ENCODE measurements at regions not wholly inside any gene's neighbourhood (a gene's known extent, or its start where the extent isn't known, plus 50 kb on each side); places are given as distances from the start of the nearest gene placed in this dataset.

GRCh38 chr9:107896544-107896943, 407.0 kb upstream of the KLF4 start:
- no peaks in the 10 kb centered on the region for H3K36me3 ChIP-seq (ENCODE audit: control insufficient read depth in 2 of 2, insufficient read depth in 1 of 2, low read length in 2 of 2)
- no peak overlapping the region for H3K27ac ChIP-seq (ENCODE audit: extremely low read depth, low read depth, low read length)
- H3K4me1 ChIP-seq (ENCODE audit: control insufficient read depth, insufficient read depth, low read length), result no peaks in the 10 kb centered on the region
- TF ChIP-seq ZNF292 (tag by site-specific recombination; IDR thresholded peaks at IDR 0.05; ENCODE audit: borderline replicate concordance, low read depth), result no peak
- TF ChIP-seq ZNF792 (tag by site-specific recombination; IDR thresholded peaks at IDR 0.05), result no peak
- no peak for TF ChIP-seq ZNF621 (tag by site-specific recombination; IDR thresholded peaks at IDR 0.05)
- CTCF ChIA-PET, result no interaction called here
- no peaks in the 10 kb centered on the region for H3K9me3 ChIP-seq (ENCODE audit: control insufficient read depth, insufficient read depth, low read depth, low read length)
- H3K4me3 ChIP-seq (ENCODE audit: low read depth, low read length), result no peak overlapping the region
- POLR2A ChIA-PET, result interaction anchor here (0.5 kb wide), 1 partner anchor 407 kb away, joined by 7 read pairs; the partner anchor contains the start of gene KLF4

GRCh38 chr9:107895501-107896001, 406.0 kb upstream of the KLF4 start:
- no peak for TF ChIP-seq ZBTB49 (tag by site-specific recombination; IDR thresholded peaks at IDR 0.05; ENCODE audit: low read depth)
- no peak for TF ChIP-seq ZNF121 (tag by site-specific recombination; IDR thresholded peaks at IDR 0.05)
- no peak for TF ChIP-seq ZNF23 (tag by site-specific recombination; IDR thresholded peaks at IDR 0.05; ENCODE audit: borderline replicate concordance)
- no peak for TF ChIP-seq ZNF707 (tag by site-specific recombination; IDR thresholded peaks at IDR 0.05)
- TF ChIP-seq ZNF701 (tag by site-specific recombination; IDR thresholded peaks at IDR 0.05), result no peak
- no peak for TF ChIP-seq ZNF37A (tag by site-specific recombination; IDR thresholded peaks at IDR 0.05)
- no peak for TF ChIP-seq ZNF658 (tag by site-specific recombination; IDR thresholded peaks at IDR 0.05)
- TF ChIP-seq MEIS1 (CRISPR knock-in tag; IDR thresholded peaks at IDR 0.05; ENCODE audit: borderline replicate concordance), result no peak
- no peak for TF ChIP-seq GLIS2 (tag by site-specific recombination; IDR thresholded peaks at IDR 0.05)
- no peak for TF ChIP-seq ZSCAN16 (tag by site-specific recombination; IDR thresholded peaks at IDR 0.05)
- TF ChIP-seq ZNF391 (tag by site-specific recombination; IDR thresholded peaks at IDR 0.05; ENCODE audit: borderline replicate concordance, low read depth), result no peak
- TF ChIP-seq SP7 (tag by site-specific recombination; IDR thresholded peaks at IDR 0.05), result no peak
- H3K36me3 ChIP-seq (ENCODE audit: control insufficient read depth in 2 of 2, insufficient read depth in 1 of 2, low read length in 2 of 2), result no peaks in the 10 kb centered on the region
- no peak overlapping the region for H3K4me3 ChIP-seq (ENCODE audit: low read depth, low read length)
- H3K27ac ChIP-seq (ENCODE audit: extremely low read depth, low read depth, low read length), result no peak overlapping the region
- POLR2A ChIA-PET, result no interaction called here
- no peaks in the 10 kb centered on the region for H3K4me1 ChIP-seq (ENCODE audit: control insufficient read depth, insufficient read depth, low read length)
- CTCF ChIA-PET, result no interaction called here
- no peaks in the 10 kb centered on the region for H3K9me3 ChIP-seq (ENCODE audit: control insufficient read depth, insufficient read depth, low read depth, low read length)

- Histone ChIP-seq H3K27ac (ENCODE audit: extremely low read depth, low read depth, low read length) (no peak overlapping the region), H3K4me3 (ENCODE audit: low read depth, low read length) (no peak overlapping the region), H3K9me3 (ENCODE audit: control insufficient read depth, insufficient read depth, low read depth, low read length) (no peaks in the 10 kb centered on the region), H3K36me3 (ENCODE audit: control insufficient read depth in 2 of 2, insufficient read depth in 1 of 2, low read length in 2 of 2) (no peaks in the 10 kb centered on the region), H3K4me1 (ENCODE audit: control insufficient read depth, insufficient read depth, low read length) (no peaks in the 10 kb centered on the region)
- no peak for TF ChIP-seq ZBTB26 (tag by site-specific recombination; optimal IDR thresholded peaks at IDR 0.05)
- no peak for TF ChIP-seq ZNF223 (tag by site-specific recombination; IDR thresholded peaks at IDR 0.05)
- TF ChIP-seq ZSCAN18 (tag by site-specific recombination; IDR thresholded peaks at IDR 0.05), result no peak
- no peak for TF ChIP-seq REST (tag by site-specific recombination; IDR thresholded peaks at IDR 0.05)
- no peak for TF ChIP-seq ZNF626 (tag by site-specific recombination; IDR thresholded peaks at IDR 0.05)
- ChIA-PET CTCF (no interaction called here), POLR2A (no interaction called here)
These were observed 405.1 kb upstream of the KLF4 start for GRCh38 chr9:107894572-107895261.
